Natural killer cell treated with Interleukin-12 subunit alpha and Interleukin-12 subunit beta and Interleukin-15 and Interleukin-18, amount 100 ng/mL, for 72 hours (primary cell): ENCODE measurements at regions not wholly inside any gene's neighbourhood (a gene's known extent, or its start where the extent isn't known, plus 50 kb on each side); places are given as distances from the start of the nearest gene placed in this dataset.

Experiments
- ATAC-seq, 2 donors: fragments of 150-1000 bp; cut with Tn5 transposase in 1 of 2; sonication (Bioruptor Pico), chemical (Tn5 transposase) in 1 of 2; 2 replicates each; pipeline ENCODE4 v1.10.0; 2021
- DNase-seq: peaks from one replicate; pipeline ENCODE4 v3.0.0; 2022; ENCODE audit warnings: low spot score
- H3K27ac Mint-ChIP-seq, 2 donors: 1 replicate in 1 of 2; 2 replicates in 1 of 2; pipeline ENCODE4 v1.8.0; 2022; ENCODE audit warnings: mixed read lengths in 2 of 2, mild to moderate bottlenecking in 1 of 2, moderate library complexity in 1 of 2
- H3K27me3 Mint-ChIP-seq, 2 donors: 1 replicate in 1 of 2; 2 replicates in 1 of 2; pipeline ENCODE4 v1.8.0; 2022; ENCODE audit warnings: mixed read lengths in 2 of 2
- H3K36me3 Mint-ChIP-seq: one replicate; pipeline ENCODE4 v1.8.0; 2022; ENCODE audit warnings: mixed read lengths
- H3K4me1 Mint-ChIP-seq, 2 donors: 1 replicate in 1 of 2; 2 replicates in 1 of 2; pipeline ENCODE4 v1.8.0; 2022; ENCODE audit warnings: low read depth in 2 of 2, mixed read lengths in 2 of 2, mild to moderate bottlenecking in 1 of 2
- H3K4me3 Mint-ChIP-seq: one replicate; pipeline ENCODE4 v1.8.0; 2022; ENCODE audit warnings: mixed read lengths
- H3K9me3 Mint-ChIP-seq: 2 replicates; pipeline ENCODE4 v1.8.0; 2022; ENCODE audit warnings: mixed read lengths

- H3K4me1 Mint-ChIP-seq = peaks cover 42 to 58% of the 10 kb centered on the region in 2 donors
- H3K4me3 Mint-ChIP-seq = peak overlapping the region; percentile 83
- H3K27ac Mint-ChIP-seq = peak overlapping the region; percentile 59 to 87
- no peaks in the 10 kb centered on the region for H3K9me3 Mint-ChIP-seq
- ATAC-seq (peak; percentile 74 to 82), DNase-seq (peak; percentile 65)
- H3K27me3 Mint-ChIP-seq = peaks cover 0 to 9% of the 10 kb centered on the region in 2 donors
- H3K36me3 Mint-ChIP-seq = no peaks in the 10 kb centered on the region
These were observed 159.1 kb upstream of the EOMES start for GRCh38 chr3:27880969-27881892.

- DNase-seq (no peak), ATAC-seq (no peak)
- Mint-ChIP-seq H3K4me1 (peaks cover 39 to 63% of the 10 kb centered on the region in 2 donors), H3K27ac (no peak overlapping the region), H3K27me3 (peaks cover 8 to 11% of the 10 kb centered on the region in 2 donors), H3K36me3 (no peaks in the 10 kb centered on the region), H3K9me3 (no peaks in the 10 kb centered on the region), H3K4me3 (no peak overlapping the region)
These were observed 161.1 kb upstream of the EOMES start for GRCh38 chr3:27883266-27883665.

DNA sequence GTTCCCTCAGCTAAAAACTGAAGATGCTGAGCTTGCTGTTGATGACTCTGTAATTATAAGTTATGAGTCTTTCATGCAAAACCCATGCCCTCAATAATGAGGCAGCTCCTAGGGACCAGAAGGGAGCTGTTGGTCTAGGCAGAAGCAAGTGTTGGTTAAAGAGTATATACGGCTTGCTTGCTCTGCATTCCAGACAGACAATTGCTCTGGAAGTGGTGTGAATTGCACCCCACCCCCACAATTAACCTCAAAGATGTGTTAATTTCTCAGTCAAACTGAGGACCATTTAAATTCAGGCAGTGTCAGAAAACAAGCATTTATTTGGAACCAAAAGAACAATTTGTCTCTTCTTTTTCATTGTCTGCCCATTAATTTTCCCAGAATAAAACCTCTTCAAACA lies 163.5 kb upstream of the EOMES start:
- Mint-ChIP-seq H3K4me1 (peaks cover 46 to 52% of the 10 kb centered on the region in 2 donors), H3K27ac (no peak overlapping the region), H3K27me3 (peaks cover 8 to 12% of the 10 kb centered on the region in 2 donors), H3K36me3 (no peaks in the 10 kb centered on the region), H3K4me3 (peak overlapping the region; percentile 9), H3K9me3 (no peaks in the 10 kb centered on the region)
- ATAC-seq (no peak), DNase-seq (no peak)

GRCh38 chr3:27888562-27888961 lies 166.4 kb upstream of the EOMES start:
- H3K4me1 Mint-ChIP-seq = peaks cover 33 to 43% of the 10 kb centered on the region in 2 donors
- H3K4me3 Mint-ChIP-seq = no peak overlapping the region
- peak overlapping the region in 1 of 2 donors; percentile 34 for H3K27ac Mint-ChIP-seq
- H3K36me3 Mint-ChIP-seq = peaks cover 16% of the 10 kb centered on the region
- peaks cover 8% of the 10 kb centered on the region in 2 donors for H3K27me3 Mint-ChIP-seq
- peaks cover 7% of the 10 kb centered on the region for H3K9me3 Mint-ChIP-seq
- no peak for DNase-seq
- ATAC-seq = no peak

DNA sequence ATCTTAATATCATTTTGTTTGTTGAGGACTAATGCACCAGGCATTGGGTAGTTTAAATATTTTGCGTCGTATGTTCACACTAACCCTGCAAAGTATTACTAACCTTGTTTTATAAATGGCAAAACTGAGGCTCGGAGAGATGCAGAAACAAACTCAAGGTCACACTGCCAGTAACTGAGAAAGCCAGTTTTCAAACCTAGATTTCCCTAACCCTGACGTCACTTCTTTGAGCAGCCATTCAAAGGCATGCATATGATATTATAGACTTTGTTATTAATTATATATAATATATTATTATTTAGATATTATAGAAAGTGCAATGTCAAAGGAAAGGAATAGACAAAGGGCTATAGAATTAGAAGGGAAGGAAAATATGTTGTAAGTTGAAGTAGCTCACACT lies 167.6 kb upstream of the EOMES start:
- no peak for ATAC-seq
- Mint-ChIP-seq H3K4me3 (no peak overlapping the region), H3K4me1 (peaks cover 33 to 43% of the 10 kb centered on the region in 2 donors), H3K27ac (peak overlapping the region in 1 of 2 donors; percentile 34), H3K36me3 (peaks cover 28% of the 10 kb centered on the region), H3K27me3 (peaks cover 8% of the 10 kb centered on the region in 2 donors), H3K9me3 (peaks cover 10% of the 10 kb centered on the region)
- no peak for DNase-seq

DNA sequence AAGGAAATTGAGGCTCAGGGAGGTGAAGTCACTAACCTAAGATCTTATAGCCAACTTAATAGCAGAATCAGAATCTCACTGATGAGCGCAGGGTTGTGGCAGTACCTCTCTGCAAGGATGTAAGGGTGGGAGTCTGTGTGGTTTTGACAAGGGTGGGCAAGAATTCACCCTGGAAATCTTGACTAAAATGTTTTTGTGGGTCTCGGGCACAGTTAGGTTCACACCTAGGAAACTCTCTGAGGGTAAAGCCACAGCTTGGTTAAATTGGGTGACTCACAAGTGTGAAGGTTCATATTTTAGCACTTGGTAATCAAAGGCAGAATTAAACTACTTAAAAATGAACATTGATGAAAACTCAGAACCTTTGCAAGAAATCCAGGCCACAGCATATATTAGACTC lies 178.2 kb upstream of the EOMES start:
- Mint-ChIP-seq H3K4me1 (peaks cover 45 to 60% of the 10 kb centered on the region in 2 donors), H3K36me3 (peaks cover 8% of the 10 kb centered on the region), H3K27me3 (no peaks in the 10 kb centered on the region), H3K27ac (peak overlapping the region; percentile 78 to 79), H3K9me3 (peaks cover 3% of the 10 kb centered on the region), H3K4me3 (peak overlapping the region; percentile 72)
- DNase-seq (peak; percentile 77), ATAC-seq (peak; percentile 93)

GRCh38 chr3:27903446-27903845 lies 181.3 kb upstream of the EOMES start:
- Mint-ChIP-seq H3K4me3 (peak overlapping the region; percentile 62), H3K27me3 (no peaks in the 10 kb centered on the region), H3K4me1 (peaks cover 59 to 75% of the 10 kb centered on the region in 2 donors), H3K9me3 (peaks cover 3% of the 10 kb centered on the region), H3K27ac (peak overlapping the region; percentile 92 to 95), H3K36me3 (peaks cover 5% of the 10 kb centered on the region)
- no peak for ATAC-seq
- no peak for DNase-seq

GRCh38 chr3:27905625-27906024 lies 183.5 kb upstream of the EOMES start:
- H3K4me1 Mint-ChIP-seq = peaks cover 47 to 54% of the 10 kb centered on the region in 2 donors
- peak; percentile 77 for DNase-seq

DNA sequence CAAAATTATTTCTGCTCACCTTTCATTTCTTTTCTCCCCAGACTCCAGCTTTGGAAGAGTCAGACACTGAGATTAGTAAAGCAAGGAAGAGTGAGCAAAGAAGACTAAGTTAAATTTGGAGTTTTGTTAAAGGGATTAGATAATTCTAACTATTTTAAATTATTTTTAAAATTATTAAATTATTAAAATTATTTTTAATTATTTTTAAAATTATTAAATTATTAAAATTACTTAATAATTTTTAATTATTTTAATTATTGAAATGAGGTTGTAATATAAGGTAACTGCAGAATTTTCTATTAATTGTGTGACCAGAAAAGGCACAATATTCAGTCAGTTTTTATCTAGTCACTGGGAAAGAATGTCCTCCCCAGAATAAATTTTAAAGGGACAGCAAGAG lies 185.0 kb upstream of the EOMES start:
- H3K4me1 Mint-ChIP-seq = peaks cover 41 to 43% of the 10 kb centered on the region in 2 donors
- H3K36me3 Mint-ChIP-seq = no peaks in the 10 kb centered on the region
- peak overlapping the region in 1 of 2 donors; percentile 95 for H3K27ac Mint-ChIP-seq
- H3K27me3 Mint-ChIP-seq = no peaks in the 10 kb centered on the region
- ATAC-seq = no peak
- H3K9me3 Mint-ChIP-seq = peaks cover 2% of the 10 kb centered on the region
- no peak overlapping the region for H3K4me3 Mint-ChIP-seq
- DNase-seq = no peak

More at GRCh38 chr3:27905625-27906024, 183.5 kb upstream of the EOMES start:
- H3K36me3 Mint-ChIP-seq = no peaks in the 10 kb centered on the region
- H3K4me3 Mint-ChIP-seq = peak overlapping the region; percentile 13
- ATAC-seq = peak; percentile 95 to 98
- peaks cover 2% of the 10 kb centered on the region for H3K9me3 Mint-ChIP-seq
- H3K27ac Mint-ChIP-seq = peak overlapping the region in 1 of 2 donors; percentile 95
- H3K27me3 Mint-ChIP-seq = no peaks in the 10 kb centered on the region

DNA sequence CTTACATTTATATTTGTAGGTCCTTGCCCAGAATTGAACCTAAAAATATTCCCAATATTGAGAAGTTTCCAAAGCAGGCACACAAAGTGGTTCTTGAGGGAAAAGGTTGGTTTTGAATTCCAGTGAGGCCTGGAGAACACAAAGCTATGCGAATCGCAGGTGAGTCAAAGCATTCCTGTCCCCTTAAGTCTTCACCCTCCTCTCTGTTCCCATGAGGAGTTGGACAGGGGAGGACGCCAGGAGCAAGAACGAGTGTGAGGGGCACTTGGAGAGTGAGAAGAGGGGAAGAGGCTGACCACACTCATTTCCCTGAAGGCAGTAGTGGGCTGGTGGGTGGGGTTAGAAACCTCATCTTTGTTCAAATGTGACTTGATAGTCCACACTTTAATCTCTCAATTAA lies 185.8 kb upstream of the EOMES start:
- Mint-ChIP-seq H3K9me3 (peaks cover 2% of the 10 kb centered on the region), H3K27me3 (no peaks in the 10 kb centered on the region), H3K4me1 (peaks cover 39% of the 10 kb centered on the region in 2 donors), H3K27ac (peak overlapping the region in 1 of 2 donors; percentile 44), H3K36me3 (no peaks in the 10 kb centered on the region), H3K4me3 (no peak overlapping the region)
- ATAC-seq = no peak
- no peak for DNase-seq

- no peaks in the 10 kb centered on the region for H3K36me3 Mint-ChIP-seq
- peaks cover 19 to 23% of the 10 kb centered on the region in 2 donors for H3K4me1 Mint-ChIP-seq
- H3K4me3 Mint-ChIP-seq = no peak overlapping the region
- H3K27ac Mint-ChIP-seq = peak overlapping the region in 1 of 2 donors; percentile 4
- DNase-seq (no peak), ATAC-seq (no peak)
- no peaks in the 10 kb centered on the region for H3K27me3 Mint-ChIP-seq
- H3K9me3 Mint-ChIP-seq = peaks cover 2% of the 10 kb centered on the region
These were observed 188.3 kb upstream of the EOMES start for GRCh38 chr3:27910456-27910855.

DNA sequence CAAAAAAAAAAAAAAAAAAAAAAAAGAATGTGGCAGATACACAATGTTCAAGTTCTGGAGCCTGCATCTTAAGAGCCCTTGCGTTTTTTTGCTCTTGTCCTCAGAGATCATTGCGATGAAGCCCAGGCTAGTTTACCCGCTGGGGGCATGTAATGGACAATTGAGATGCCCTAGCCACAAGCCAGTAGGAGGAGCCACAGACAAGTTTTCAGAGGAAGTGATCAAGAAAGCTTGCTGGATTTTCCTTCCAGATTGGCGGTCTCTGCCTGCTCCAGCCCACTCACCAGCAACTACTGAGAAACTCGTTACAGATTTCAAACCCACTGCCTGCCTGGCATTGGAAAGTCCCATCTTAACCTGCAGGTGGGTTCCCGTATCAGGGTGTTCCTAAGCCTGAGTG lies 192.1 kb upstream of the EOMES start:
- Mint-ChIP-seq H3K4me1 (peaks cover 6 to 14% of the 10 kb centered on the region in 2 donors), H3K9me3 (peaks cover under 1% of the 10 kb centered on the region), H3K36me3 (no peaks in the 10 kb centered on the region), H3K4me3 (no peak overlapping the region), H3K27me3 (no peaks in the 10 kb centered on the region), H3K27ac (peak overlapping the region in 1 of 2 donors; percentile 70)
- no peak for ATAC-seq
- no peak for DNase-seq

GRCh38 chr3:27923349-27924068 lies 201.4 kb upstream of the EOMES start:
- ATAC-seq (peak; percentile 76 to 83), DNase-seq (no peak)
- Mint-ChIP-seq H3K36me3 (peaks cover 34% of the 10 kb centered on the region), H3K27ac (peak overlapping the region; percentile 90 to 97), H3K9me3 (no peaks in the 10 kb centered on the region), H3K27me3 (no peaks in the 10 kb centered on the region), H3K4me3 (peak overlapping the region; percentile 93), H3K4me1 (peaks cover 36 to 40% of the 10 kb centered on the region in 2 donors)

- H3K4me3 Mint-ChIP-seq = peak overlapping the region; percentile 93
- no peaks in the 10 kb centered on the region for H3K9me3 Mint-ChIP-seq
- no peak for DNase-seq
- H3K27ac Mint-ChIP-seq = peak overlapping the region; percentile 90 to 97
- ATAC-seq = peak; percentile 68 to 73
- no peaks in the 10 kb centered on the region for H3K27me3 Mint-ChIP-seq
- H3K36me3 Mint-ChIP-seq = peaks cover 49% of the 10 kb centered on the region
- peaks cover 54 to 56% of the 10 kb centered on the region in 2 donors for H3K4me1 Mint-ChIP-seq
These were observed 205.8 kb upstream of the EOMES start for GRCh38 chr3:27927882-27928281.
